Thoracic aorta (tissue), 2 donors: ENCODE measurements at regions not wholly inside any gene's neighbourhood (a gene's known extent, or its start where the extent isn't known, plus 50 kb on each side); places are given as distances from the start of the nearest gene placed in this dataset.

Experiments
- ATAC-seq: fragments of 150-250 bp; one replicate; pipeline ENCODE4 v1.8.0; 2017; ENCODE audit warnings: low read depth; ENCODE audit not compliant: insufficient number of reproducible peaks, low FRiP score
- DNase-seq: peaks from one replicate; pipeline ENCODE4 v3.0.0-alpha.2; 2020; ENCODE audit warnings: low spot score
- H3K27ac ChIP-seq, 2 donors: fragments of 200-600 bp; sonication (generic); 1 replicate in 1 of 2; 2 replicates in 1 of 2; pipeline ENCODE4 v1.5.1; 2016; ENCODE audit warnings: mild to moderate bottlenecking in 2 of 2, moderate library complexity in 2 of 2
- H3K27me3 ChIP-seq: fragments of 200-600 bp; sonication (generic); replicated peaks from 2 replicates; pipeline ENCODE4 v1.6.0; 2016; ENCODE audit warnings: mild to moderate bottlenecking; ENCODE audit not compliant: insufficient read depth
- H3K36me3 ChIP-seq: fragments of 200-600 bp; sonication (generic); one replicate; pipeline ENCODE4 v1.5.1; 2016
- H3K4me1 ChIP-seq, 2 donors: fragments of 200-600 bp; sonication (generic); 1 replicate in 1 of 2; 2 replicates in 1 of 2; pipeline versions ENCODE4 v1.5.1 to v1.6.0; 2016; ENCODE audit warnings: low read depth in 2 of 2, mild to moderate bottlenecking in 1 of 2; ENCODE audit not compliant: control insufficient read depth in 1 of 2
- H3K4me3 ChIP-seq: fragments of 200-600 bp; sonication (generic); 2 replicates; pipeline ENCODE4 v1.5.1; 2016; ENCODE audit warnings: mild to moderate bottlenecking
- H3K9me3 ChIP-seq: fragments of 200-600 bp; sonication (generic); 2 replicates; pipeline ENCODE4 v1.5.1; 2016
- CTCF ChIP-seq: fragments of 200-600 bp; sonication (generic); IDR thresholded peaks from one replicate; pipeline ENCODE4 v1.5.1; 2019; ENCODE audit warnings: antibody characterized with exemption

- Histone ChIP-seq H3K27ac (no peak overlapping the region), H3K4me1 (peaks cover 0 to 4% of the 10 kb centered on the region in 2 donors), H3K27me3 (no peaks in the 10 kb centered on the region), H3K4me3 (no peak overlapping the region), H3K36me3 (no peaks in the 10 kb centered on the region), H3K9me3 (no peaks in the 10 kb centered on the region)
- TF ChIP-seq CTCF, result no peak
- no peak for DNase-seq
- no peak for ATAC-seq
Observed at GRCh38 chr4:101418466-101418865, 71.1 kb upstream of the PPP3CA start.

DNA sequence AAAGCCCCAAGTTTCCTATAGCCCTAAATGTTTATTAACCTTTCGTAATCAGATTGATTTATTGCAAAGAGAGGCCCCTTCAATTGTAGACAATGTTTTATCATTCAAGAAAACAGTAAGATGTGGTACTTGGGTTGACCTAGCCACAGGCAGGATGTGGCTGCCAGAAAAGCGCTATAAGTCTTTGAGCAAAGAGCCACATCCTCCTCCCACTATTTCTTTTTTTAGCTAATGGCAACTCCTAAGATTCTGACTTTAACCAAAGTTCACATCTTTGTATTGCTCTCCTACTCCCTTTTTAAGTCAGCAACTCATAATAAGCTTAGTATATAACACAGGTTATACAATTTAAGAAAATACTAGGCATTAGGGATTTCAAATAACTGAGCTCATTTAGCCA lies 70.7 kb upstream of the PPP3CA start:
- no peaks in the 10 kb centered on the region for H3K36me3 ChIP-seq
- no peak overlapping the region for H3K27ac ChIP-seq
- H3K4me1 ChIP-seq, result peaks cover 0 to 4% of the 10 kb centered on the region in 2 donors
- ATAC-seq (no peak), DNase-seq (no peak)
- no peaks in the 10 kb centered on the region for H3K27me3 ChIP-seq
- no peak for TF ChIP-seq CTCF
- no peak overlapping the region for H3K4me3 ChIP-seq
- no peaks in the 10 kb centered on the region for H3K9me3 ChIP-seq

GRCh38 chr4:101417046-101417445 lies 69.7 kb upstream of the PPP3CA start:
- H3K4me3 ChIP-seq, result no peak overlapping the region
- ATAC-seq, result no peak
- TF ChIP-seq CTCF, result no peak
- peaks cover 0 to 4% of the 10 kb centered on the region in 2 donors for H3K4me1 ChIP-seq
- no peaks in the 10 kb centered on the region for H3K9me3 ChIP-seq
- DNase-seq, result no peak
- H3K27me3 ChIP-seq, result no peaks in the 10 kb centered on the region
- no peak overlapping the region for H3K27ac ChIP-seq
- H3K36me3 ChIP-seq, result no peaks in the 10 kb centered on the region

DNA sequence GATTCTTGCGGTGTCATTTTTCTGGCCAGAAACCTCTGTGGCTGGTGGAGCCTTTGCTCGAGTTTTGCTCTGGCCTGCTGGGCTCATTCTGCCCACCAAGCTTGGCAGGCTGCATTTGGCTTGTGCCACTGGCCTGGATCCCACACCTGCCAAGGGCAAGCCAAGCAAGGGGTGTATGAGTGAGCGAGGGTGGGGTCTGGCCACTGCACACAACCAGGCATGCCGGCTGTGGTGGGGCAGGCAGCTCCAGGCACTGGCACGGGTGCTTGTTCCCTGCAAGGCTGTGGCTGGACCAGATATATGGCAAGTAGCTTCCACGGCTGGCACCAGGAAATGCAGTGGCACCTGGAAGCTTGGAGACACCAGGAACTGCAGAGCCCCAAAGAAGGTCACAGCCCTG lies 68.6 kb upstream of the PPP3CA start:
- ATAC-seq, result no peak
- Histone ChIP-seq H3K27ac (no peak overlapping the region), H3K4me1 (peaks cover 0 to 4% of the 10 kb centered on the region in 2 donors), H3K36me3 (no peaks in the 10 kb centered on the region), H3K4me3 (no peak overlapping the region), H3K27me3 (no peaks in the 10 kb centered on the region), H3K9me3 (no peaks in the 10 kb centered on the region)
- no peak for TF ChIP-seq CTCF
- no peak for DNase-seq

GRCh38 chr4:101414496-101414895 lies 67.2 kb upstream of the PPP3CA start:
- Histone ChIP-seq H3K27me3 (no peaks in the 10 kb centered on the region), H3K4me3 (no peak overlapping the region), H3K36me3 (no peaks in the 10 kb centered on the region), H3K9me3 (no peaks in the 10 kb centered on the region), H3K4me1 (peaks cover 0 to 4% of the 10 kb centered on the region in 2 donors), H3K27ac (no peak overlapping the region)
- ATAC-seq (no peak), DNase-seq (no peak)
- no peak for TF ChIP-seq CTCF
